HG03175 (cell line): ENCODE measurements at regions not wholly inside any gene's neighbourhood (a gene's known extent, or its start where the extent isn't known, plus 50 kb on each side); places are given as distances from the start of the nearest gene placed in this dataset.

Experiments
- ATAC-seq: cut with Tn5 transposase; IDR thresholded peaks from one replicate; pipeline ENCODE4 v1.9.1; 2021; ENCODE audit warnings: mild to moderate bottlenecking, moderate library complexity; ENCODE audit not compliant: unreplicated experiment

- no peak for ATAC-seq
These were observed 264.9 kb downstream of the HIVEP2 start for GRCh38 chr6:142679907-142680700.

GRCh38 chr6:142681099-142681498 lies 263.9 kb downstream of the HIVEP2 start:
- no peak for ATAC-seq

GRCh38 chr6:142682985-142683384 lies 262.0 kb downstream of the HIVEP2 start:
- ATAC-seq, result no peak

GRCh38 chr6:142683714-142684141 lies 261.2 kb downstream of the HIVEP2 start:
- ATAC-seq, result no peak

GRCh38 chr6:142684371-142684770 lies 260.6 kb downstream of the HIVEP2 start:
- no peak for ATAC-seq

- no peak for ATAC-seq
These were observed 259.0 kb downstream of the HIVEP2 start for GRCh38 chr6:142685852-142686506.

GRCh38 chr6:142686507-142686887 lies 258.5 kb downstream of the HIVEP2 start:
- ATAC-seq, result no peak

- ATAC-seq, result peak; percentile 78
These were observed 252.0 kb downstream of the HIVEP2 start for GRCh38 chr6:142692942-142693341.

GRCh38 chr6:142693441-142693840 lies 251.5 kb downstream of the HIVEP2 start:
- no peak for ATAC-seq

- no peak for ATAC-seq
These were observed 250.9 kb downstream of the HIVEP2 start for GRCh38 chr6:142694054-142694453.

GRCh38 chr6:142695016-142695415 lies 250.0 kb downstream of the HIVEP2 start:
- ATAC-seq, result no peak

GRCh38 chr6:142696123-142697000 lies 248.6 kb downstream of the HIVEP2 start:
- no peak for ATAC-seq

GRCh38 chr6:142697001-142697335 lies 248.0 kb downstream of the HIVEP2 start:
- no peak for ATAC-seq

GRCh38 chr6:142697922-142698321 lies 247.1 kb downstream of the HIVEP2 start:
- no peak for ATAC-seq

- ATAC-seq, result no peak
These were observed 246.2 kb downstream of the HIVEP2 start for GRCh38 chr6:142698751-142699150.

GRCh38 chr6:142699391-142699790 lies 245.6 kb downstream of the HIVEP2 start:
- no peak for ATAC-seq

- peak; percentile 59 for ATAC-seq
These were observed 244.9 kb downstream of the HIVEP2 start for GRCh38 chr6:142700032-142700431.

- no peak for ATAC-seq
These were observed 244.2 kb downstream of the HIVEP2 start for GRCh38 chr6:142700671-142701312.
